CD14-positive monocyte (primary cell): ENCODE measurements at regions not wholly inside any gene's neighbourhood (a gene's known extent, or its start where the extent isn't known, plus 50 kb on each side); places are given as distances from the start of the nearest gene placed in this dataset.

Source experiments
- DNase-seq, 3 donors: peaks; one replicate each; pipeline ENCODE4 v3.0.0-alpha.2; 2011 to 2022
- H2AFZ ChIP-seq: 2 replicates; pipeline ENCODE4 v1.6.0; 2012; ENCODE audit warnings: mild to moderate bottlenecking, low read depth, low read length, inconsistent platforms; ENCODE audit not compliant: insufficient read depth, poor library complexity, severe bottlenecking
- H3K27ac ChIP-seq, 2 donors: 1 replicate in 1 of 2; 2 replicates in 1 of 2; pipeline ENCODE4 v1.5.1; 2012 to 2013; ENCODE audit warnings: low read length in 2 of 2, control low read depth in 1 of 2, inconsistent platforms in 1 of 2, low read depth in 1 of 2, mild to moderate bottlenecking in 1 of 2
- H3K27me3 ChIP-seq, 2 donors: one replicate each; pipeline versions ENCODE4 v1.6.0 to v1.6.1; 2011 to 2013; ENCODE audit warnings: low read length in 2 of 2; ENCODE audit not compliant: control insufficient read depth in 2 of 2, insufficient read depth in 2 of 2
- H3K36me3 ChIP-seq, 2 donors: replicated peaks in 1 of 2; 1 replicate in 1 of 2; 2 replicates in 1 of 2; pipeline versions ENCODE4 v1.5.1 to v1.6.1; 2012 to 2013; ENCODE audit warnings: low read length in 2 of 2, control low read depth in 1 of 2, inconsistent platforms in 1 of 2, mild to moderate bottlenecking in 1 of 2; ENCODE audit not compliant: insufficient read depth in 2 of 2, control insufficient read depth in 1 of 2
- H3K4me1 ChIP-seq, 2 donors: 1 replicate in 1 of 2; 2 replicates in 1 of 2; pipeline versions ENCODE4 v1.5.1 to v1.6.1; 2012 to 2013; ENCODE audit warnings: low read length in 2 of 2, control low read depth in 1 of 2, inconsistent platforms in 1 of 2, mild to moderate bottlenecking in 1 of 2, moderate library complexity in 1 of 2; ENCODE audit not compliant: insufficient read depth in 2 of 2, control insufficient read depth in 1 of 2
- H3K4me2 ChIP-seq: replicated peaks from 2 replicates; pipeline ENCODE3; 2012; ENCODE audit warnings: low read length, moderate library complexity, mild to moderate bottlenecking; ENCODE audit not compliant: poor library complexity, severe bottlenecking; ENCODE audit errors: extremely low read depth
- H3K4me3 ChIP-seq, 3 experiments: fragments of 200-600 bp in 1 of 3; sonication (generic) in 1 of 3; replicated peaks in 1 of 3; 1 replicate in 2 of 3; 2 replicates in 1 of 3; pipeline ENCODE4 v1.5.1; 2011 to 2013; ENCODE audit warnings: low read length in 3 of 3, mild to moderate bottlenecking in 3 of 3, control low read depth in 2 of 3, low read depth in 2 of 3, inconsistent platforms in 1 of 3, moderate library complexity in 1 of 3
- H3K79me2 ChIP-seq: 2 replicates; pipeline ENCODE4 v1.6.0; 2012; ENCODE audit warnings: mild to moderate bottlenecking, control low read depth, inconsistent platforms, low read length, moderate library complexity; ENCODE audit not compliant: insufficient read depth
- H3K9ac ChIP-seq: 2 replicates; pipeline ENCODE4 v1.6.0; 2017; ENCODE audit warnings: low read length, mild to moderate bottlenecking; ENCODE audit not compliant: insufficient read depth, poor library complexity, severe bottlenecking
- H3K9me3 ChIP-seq, 2 donors: replicated peaks in 1 of 2; 1 replicate in 1 of 2; 2 replicates in 1 of 2; pipeline versions ENCODE4 v1.5.1 to v1.6.1; 2012 to 2013; ENCODE audit warnings: low read length in 2 of 2, control low read depth in 1 of 2; ENCODE audit not compliant: control insufficient read depth in 1 of 2, insufficient read depth in 1 of 2
- H4K20me1 ChIP-seq: 2 replicates; pipeline ENCODE4 v1.6.0; 2012; ENCODE audit warnings: mild to moderate bottlenecking, low read length, control low read depth, moderate library complexity; ENCODE audit not compliant: insufficient read depth
- H3K27ac Mint-ChIP-seq, 7 donors: one replicate each; pipeline ENCODE4 v1.8.0; 2020; ENCODE audit warnings: mild to moderate bottlenecking in 7 of 7, mixed read lengths in 7 of 7, moderate library complexity in 6 of 7, inconsistent platforms in 2 of 7
- H3K27me3 Mint-ChIP-seq, 3 donors: one replicate each; pipeline ENCODE4 v1.8.0; 2021 to 2022; ENCODE audit warnings: low read depth in 3 of 3, mild to moderate bottlenecking in 3 of 3, mixed read lengths in 3 of 3, moderate library complexity in 3 of 3, inconsistent platforms in 1 of 3
- H3K36me3 Mint-ChIP-seq, 2 donors: one replicate each; pipeline ENCODE4 v1.8.0; 2020; ENCODE audit warnings: mixed read lengths in 2 of 2, inconsistent platforms in 1 of 2, mild to moderate bottlenecking in 1 of 2
- H3K4me1 Mint-ChIP-seq: one replicate; pipeline ENCODE4 v1.8.0; 2020; ENCODE audit warnings: mild to moderate bottlenecking, mixed read lengths
- H3K4me3 Mint-ChIP-seq, 2 donors: one replicate each; pipeline ENCODE4 v1.8.0; 2020; ENCODE audit warnings: mild to moderate bottlenecking in 2 of 2, mixed read lengths in 2 of 2, moderate library complexity in 1 of 2
- H3K9me3 Mint-ChIP-seq, 7 donors: one replicate each; pipeline ENCODE4 v1.8.0; 2020 to 2022; ENCODE audit warnings: mixed read lengths in 7 of 7, mild to moderate bottlenecking in 6 of 7, moderate library complexity in 6 of 7, inconsistent platforms in 2 of 7
- CTCF ChIP-seq: fragments of 200-600 bp; IDR thresholded peaks from one replicate; pipeline ENCODE4 v1.8.0; 2022; ENCODE audit warnings: antibody characterized with exemption, mild to moderate bottlenecking
- WGBS: methylation state at CpG from one replicate; pipeline ENCODE4 v1.1.5; 2013; ENCODE audit warnings: missing lambda C conversion rate; ENCODE audit not compliant: insufficient coverage; 5-methylcytosine and 5-hydroxymethylcytosine counted together
- intact Hi-C, 2 donors: fragments of 100-400 bp; cut with micrococcal nuclease; formaldehyde crosslinking; loops; one replicate each; pipeline versions ENCODE4 v1.15.0 to v1.15.1; 2023

GRCh38 chr15:45943240-45943639 is 308.4 kb downstream of the SQOR start:
- TF ChIP-seq CTCF, result no peak
- H3K4me3 ChIP-seq, result no peak overlapping the region
- H3K9me3 Mint-ChIP-seq, result peaks cover 0 to 7% (median under 1%) of the 10 kb centered on the region in 7 donors
- no peak overlapping the region for H3K9ac ChIP-seq
- 100% methylated on average over 1 of the region's 4 CpGs for WGBS
- intact Hi-C loops, result no loop called here
- no peak overlapping the region for H3K4me2 ChIP-seq
- no peaks in the 10 kb centered on the region for H3K79me2 ChIP-seq
- no peaks in the 10 kb centered on the region for H3K4me1 Mint-ChIP-seq
- H3K27ac Mint-ChIP-seq, result no peak overlapping the region
- no peaks in the 10 kb centered on the region for H3K27me3 ChIP-seq
- no peak overlapping the region for H3K4me3 Mint-ChIP-seq
- no peaks in the 10 kb centered on the region for H3K4me1 ChIP-seq
- no peak overlapping the region for H2AFZ ChIP-seq
- no peaks in the 10 kb centered on the region for H4K20me1 ChIP-seq
- H3K27me3 Mint-ChIP-seq, result no peaks in the 10 kb centered on the region
- no peaks in the 10 kb centered on the region for H3K36me3 Mint-ChIP-seq
- DNase-seq, result no peak
- H3K36me3 ChIP-seq, result no peaks in the 10 kb centered on the region
- no peak overlapping the region for H3K27ac ChIP-seq
- peaks cover 0 to 5% of the 10 kb centered on the region in 2 donors for H3K9me3 ChIP-seq

DNA sequence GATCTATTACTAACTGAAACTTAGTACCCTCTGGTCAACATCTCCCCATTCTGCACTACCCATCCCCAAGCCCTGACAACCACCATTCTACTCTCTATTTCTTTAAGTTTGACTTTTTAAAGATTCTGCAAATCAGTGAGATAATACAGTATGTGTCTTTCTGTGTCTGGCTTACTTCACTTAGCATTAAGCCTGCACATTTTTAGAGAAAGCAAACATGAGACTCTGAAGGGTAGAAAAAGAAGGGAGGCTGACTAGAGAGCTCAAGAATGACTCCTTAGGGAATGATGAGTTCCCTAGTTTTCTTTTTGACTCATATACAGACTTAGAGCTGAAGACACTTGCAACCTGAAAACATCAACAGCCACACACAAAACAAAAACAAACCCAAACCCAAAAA is 311.3 kb downstream of the SQOR start:
- intact Hi-C loops, result no loop called here
- Mint-ChIP-seq H3K27me3 (peaks cover 0 to 2% (median 0%) of the 10 kb centered on the region in 3 donors), H3K27ac (no peak overlapping the region), H3K9me3 (peaks cover 0 to 7% (median 3%) of the 10 kb centered on the region in 7 donors), H3K36me3 (no peaks in the 10 kb centered on the region), H3K4me3 (no peak overlapping the region), H3K4me1 (no peaks in the 10 kb centered on the region)
- peaks cover 3 to 5% of the 10 kb centered on the region in 2 donors for H3K9me3 ChIP-seq
- H2AFZ ChIP-seq, result no peak overlapping the region
- no peaks in the 10 kb centered on the region for H3K36me3 ChIP-seq
- H3K4me1 ChIP-seq, result no peaks in the 10 kb centered on the region
- no peak overlapping the region for H3K4me3 ChIP-seq
- H3K9ac ChIP-seq, result no peak overlapping the region
- H3K27me3 ChIP-seq, result no peaks in the 10 kb centered on the region
- H3K27ac ChIP-seq, result no peak overlapping the region
- no peaks in the 10 kb centered on the region for H3K79me2 ChIP-seq
- no peak for TF ChIP-seq CTCF
- H4K20me1 ChIP-seq, result no peaks in the 10 kb centered on the region
- H3K4me2 ChIP-seq, result no peak overlapping the region
- DNase-seq, result no peak
